ENCODE measurements at regions not wholly inside any gene's neighbourhood (a gene's known extent, or its start where the extent isn't known, plus 50 kb on each side); places are given as distances from the start of the nearest gene placed in this dataset. TPM values are rescaled to one million over a fixed set of nuclear protein-coding genes. Genes with fewer than 3 reads are reported as not detected.
"Not testable (repeated sequence)": the region's sequence is repeated elsewhere in the genome, so short reads cannot be mapped to it uniquely, and the experiment has no call there.

DNA sequence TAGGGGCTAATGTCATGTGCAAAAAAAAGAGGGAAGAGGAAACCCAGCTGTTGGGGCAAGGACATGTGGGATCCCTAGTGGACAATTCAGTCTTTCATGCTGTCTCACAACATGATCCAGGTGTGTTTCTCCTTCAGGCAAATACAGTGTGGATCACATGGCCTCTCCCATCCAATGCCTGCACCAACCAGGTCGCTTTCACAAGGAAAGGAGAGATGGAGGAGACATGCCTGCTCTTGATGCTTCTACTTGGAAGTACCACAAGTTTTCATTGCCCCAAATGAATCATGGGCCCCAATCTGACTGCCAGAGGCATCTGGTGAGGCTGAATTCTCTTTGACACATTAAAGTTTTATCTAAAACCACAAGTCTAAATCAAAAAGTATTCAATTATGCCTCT is 82.1 kb downstream of the DLEU7 start:
- H3K27ac ChIP-seq (ENCODE audit: low read depth, low read length), result no peak overlapping the region
- no peaks in the 10 kb centered on the region for H3K9me3 ChIP-seq (ENCODE audit: control insufficient read depth in 3 of 3, low read length in 3 of 3)
- no peaks in the 10 kb centered on the region for H3K36me3 ChIP-seq (ENCODE audit: control insufficient read depth in 3 of 3, insufficient read depth in 3 of 3, low read length in 3 of 3)
- H3K9ac ChIP-seq (ENCODE audit: low read depth in 1 of 3, low read length in 3 of 3), result no peak overlapping the region
- H3K4me3 ChIP-seq (ENCODE audit: low read length in 3 of 3), result no peak overlapping the region
- no peaks in the 10 kb centered on the region for H3K4me1 ChIP-seq (ENCODE audit: control insufficient read depth in 3 of 3, insufficient read depth in 3 of 3, low read length in 3 of 3)
- H3K27me3 ChIP-seq (ENCODE audit: control insufficient read depth in 3 of 3, insufficient read depth in 3 of 3, low read length in 3 of 3), result peaks cover 0 to 2% (median 0%) of the 10 kb centered on the region in 3 donors

DNA sequence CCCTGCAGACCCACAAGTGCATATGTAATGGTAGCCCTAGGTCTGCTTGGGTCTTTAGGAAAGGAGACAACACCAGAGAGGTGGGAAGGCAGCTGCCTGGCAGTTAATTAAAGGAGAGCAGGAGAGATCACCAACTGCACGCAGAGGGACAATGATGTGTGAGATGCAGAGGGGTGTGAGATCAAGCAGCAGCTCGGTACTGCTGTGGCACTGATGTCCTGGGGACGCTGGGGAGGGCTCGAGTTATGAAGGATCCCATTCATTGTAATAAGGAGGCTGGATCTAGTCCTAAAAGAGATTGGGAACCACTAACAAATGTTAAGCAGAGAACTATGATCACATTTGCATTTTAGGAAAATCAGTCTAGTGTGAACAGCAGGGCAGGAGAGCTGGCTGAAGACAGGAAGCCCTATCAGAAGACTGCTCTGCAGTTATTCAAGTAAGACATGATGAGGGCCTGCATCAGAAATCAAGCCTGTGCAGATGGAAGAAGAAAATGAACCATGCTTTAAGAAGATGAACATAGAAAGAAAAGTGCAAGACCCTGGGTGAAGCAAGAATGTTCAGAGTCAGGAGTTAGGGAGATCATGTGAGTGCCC is 80.4 kb downstream of the DLEU7 start:
- no peak overlapping the region for H3K9ac ChIP-seq (ENCODE audit: low read depth in 1 of 3, low read length in 3 of 3)
- no peaks in the 10 kb centered on the region for H3K9me3 ChIP-seq (ENCODE audit: control insufficient read depth in 3 of 3, low read length in 3 of 3)
- no peak overlapping the region for H3K4me3 ChIP-seq (ENCODE audit: low read length in 3 of 3)
- H3K36me3 ChIP-seq (ENCODE audit: control insufficient read depth in 3 of 3, insufficient read depth in 3 of 3, low read length in 3 of 3), result no peaks in the 10 kb centered on the region
- H3K27ac ChIP-seq (ENCODE audit: low read depth, low read length), result no peak overlapping the region
- H3K4me1 ChIP-seq (ENCODE audit: control insufficient read depth in 3 of 3, insufficient read depth in 3 of 3, low read length in 3 of 3), result no peaks in the 10 kb centered on the region
- H3K27me3 ChIP-seq (ENCODE audit: control insufficient read depth in 3 of 3, insufficient read depth in 3 of 3, low read length in 3 of 3), result peaks cover 0 to 2% (median 0%) of the 10 kb centered on the region in 3 donors

GRCh38 chr13:50766013-50766412 is 77.5 kb downstream of the DLEU7 start:
- Histone ChIP-seq H3K4me1 (ENCODE audit: control insufficient read depth in 3 of 3, insufficient read depth in 3 of 3, low read length in 3 of 3) (no peaks in the 10 kb centered on the region), H3K9me3 (ENCODE audit: control insufficient read depth in 3 of 3, low read length in 3 of 3) (no peaks in the 10 kb centered on the region), H3K9ac (ENCODE audit: low read depth in 1 of 3, low read length in 3 of 3) (no peak overlapping the region), H3K4me3 (ENCODE audit: low read length in 3 of 3) (no peak overlapping the region), H3K27ac (ENCODE audit: low read depth, low read length) (no peak overlapping the region), H3K27me3 (ENCODE audit: control insufficient read depth in 3 of 3, insufficient read depth in 3 of 3, low read length in 3 of 3) (peaks cover 0 to 2% (median 0%) of the 10 kb centered on the region in 3 donors), H3K36me3 (ENCODE audit: control insufficient read depth in 3 of 3, insufficient read depth in 3 of 3, low read length in 3 of 3) (no peaks in the 10 kb centered on the region)

- H3K4me1 ChIP-seq (ENCODE audit: control insufficient read depth in 3 of 3, insufficient read depth in 3 of 3, low read length in 3 of 3), result no peaks in the 10 kb centered on the region
- H3K27me3 ChIP-seq (ENCODE audit: control insufficient read depth in 3 of 3, insufficient read depth in 3 of 3, low read length in 3 of 3), result peaks cover 0 to 2% (median 0%) of the 10 kb centered on the region in 3 donors
- no peaks in the 10 kb centered on the region for H3K36me3 ChIP-seq (ENCODE audit: control insufficient read depth in 3 of 3, insufficient read depth in 3 of 3, low read length in 3 of 3)
- H3K9ac ChIP-seq (ENCODE audit: low read depth in 1 of 3, low read length in 3 of 3), result no peak overlapping the region
- H3K9me3 ChIP-seq (ENCODE audit: control insufficient read depth in 3 of 3, low read length in 3 of 3), result no peaks in the 10 kb centered on the region
- no peak overlapping the region for H3K27ac ChIP-seq (ENCODE audit: low read depth, low read length)
- H3K4me3 ChIP-seq (ENCODE audit: low read length in 3 of 3), result no peak overlapping the region
These were observed 76.8 kb downstream of the DLEU7 start for GRCh38 chr13:50766695-50767094.

DNA sequence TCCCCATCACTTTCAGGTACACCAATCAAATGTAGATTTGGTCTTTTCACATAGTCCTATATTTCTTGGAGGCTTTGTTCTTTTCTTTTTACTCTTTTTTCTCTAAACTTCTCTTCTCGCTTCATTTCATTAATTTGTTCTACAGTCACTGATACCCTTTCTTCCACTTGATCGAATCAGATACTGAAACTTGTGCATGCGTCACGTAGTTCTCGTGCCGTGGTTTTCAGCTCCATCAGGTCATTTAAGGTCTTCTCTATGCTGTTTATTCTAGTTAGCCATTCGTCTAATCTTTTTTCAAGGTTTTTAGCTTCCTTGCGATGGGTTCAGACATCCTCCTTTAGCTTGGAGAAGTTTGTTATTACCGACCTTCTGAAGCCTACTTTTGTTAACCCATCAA is 70.6 kb downstream of the DLEU7 start:
- H3K9ac ChIP-seq (ENCODE audit: low read depth in 1 of 3, low read length in 3 of 3); H3K27ac ChIP-seq (ENCODE audit: low read depth, low read length); H3K27me3 ChIP-seq (ENCODE audit: control insufficient read depth in 3 of 3, insufficient read depth in 3 of 3, low read length in 3 of 3): not testable (repeated sequence)

More for the DNA sequence above, 70.6 kb downstream of the DLEU7 start:
- not testable (repeated sequence) for H3K4me3 ChIP-seq (ENCODE audit: low read length in 3 of 3); H3K4me1 ChIP-seq (ENCODE audit: control insufficient read depth in 3 of 3, insufficient read depth in 3 of 3, low read length in 3 of 3); H3K36me3 ChIP-seq (ENCODE audit: control insufficient read depth in 3 of 3, insufficient read depth in 3 of 3, low read length in 3 of 3); H3K9me3 ChIP-seq (ENCODE audit: control insufficient read depth in 3 of 3, low read length in 3 of 3)

Small RNA genes lying in the stretch of these regions (small RNA-seq; reads per million reads assigned to genes)
- gene RF02109, result not detected
- gene RF02110, result not detected
